ENCODE measurements at regions not wholly inside any gene's neighbourhood (a gene's known extent, or its start where the extent isn't known, plus 50 kb on each side); places are given as distances from the start of the nearest gene placed in this dataset.
"Not testable (repeated sequence)": the region's sequence is repeated elsewhere in the genome, so short reads cannot be mapped to it uniquely, and the experiment has no call there.

DNA sequence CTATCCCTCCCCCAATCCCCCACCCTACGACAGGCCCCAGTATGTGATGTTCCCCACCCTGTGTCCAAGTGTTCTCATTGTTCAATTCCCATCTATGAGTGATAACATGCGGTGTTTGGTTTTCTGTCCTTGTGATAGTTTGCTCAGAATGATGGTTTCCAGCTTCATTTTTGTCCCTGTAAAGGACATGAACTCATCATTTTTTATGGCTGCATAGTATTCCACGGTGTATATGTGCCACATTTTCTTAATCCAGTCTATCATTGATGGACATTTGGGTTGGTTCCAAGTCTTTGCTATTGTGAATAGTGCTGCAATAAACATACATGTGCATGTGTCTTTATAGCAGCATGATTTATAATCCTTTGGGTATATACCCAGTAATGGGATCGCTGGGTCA, 81.7 kb upstream of the TAF11L2 start:
- H3K79me2 ChIP-seq (ENCODE audit: insufficient read depth, low read length); H3K4me2 ChIP-seq (ENCODE audit: low read length); H3K4me3 Mint-ChIP-seq (ENCODE audit: unreplicated experiment); H3K4me1 ChIP-seq (ENCODE audit: insufficient read depth, low read length); H3K27ac ChIP-seq (ENCODE audit: low read depth, low read length); H4K20me1 ChIP-seq (ENCODE audit: insufficient read depth, low read length); H3K9ac ChIP-seq (ENCODE audit: low read length); H3K27ac Mint-ChIP-seq (ENCODE audit: unreplicated experiment); H3K9me3 ChIP-seq (ENCODE audit: insufficient read depth, low read depth, low read length); H3K36me3 ChIP-seq (ENCODE audit: insufficient read depth, low read length); H3K27me3 Mint-ChIP-seq (ENCODE audit: low read depth, unreplicated experiment); H3K4me3 ChIP-seq (ENCODE audit: insufficient read depth, low read depth, low read length); FAIRE-seq; H3K9me3 Mint-ChIP-seq (ENCODE audit: unreplicated experiment); H3K36me3 Mint-ChIP-seq (ENCODE audit: low read depth, unreplicated experiment); H2AFZ ChIP-seq (ENCODE audit: low read depth, low read length); DNase-seq (ENCODE audit: low read depth); H3K27me3 ChIP-seq (ENCODE audit: insufficient read depth, low read length): not testable (repeated sequence)
- peaks cover 13% of the 10 kb centered on the region for H3K4me1 Mint-ChIP-seq (ENCODE audit: low read depth, unreplicated experiment)

DNA sequence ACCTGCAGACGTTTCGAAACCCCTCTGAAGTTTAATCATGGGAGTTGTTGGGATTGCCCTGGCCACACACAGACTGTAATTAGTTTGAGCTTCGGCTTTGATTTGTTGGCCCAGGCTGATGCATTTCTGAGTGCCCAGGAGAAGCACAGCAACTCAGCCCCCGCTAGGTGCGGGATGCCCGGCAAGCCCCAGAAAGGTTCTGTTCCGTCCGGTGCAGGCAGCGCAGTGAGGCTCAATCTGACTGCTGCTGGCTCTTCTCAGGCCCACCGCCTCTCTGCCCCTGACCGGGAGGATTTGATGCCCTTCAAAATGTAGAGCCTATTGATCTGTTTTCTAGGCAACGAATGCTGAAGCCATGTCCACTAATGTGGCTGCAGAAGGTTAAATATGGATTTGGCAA, 73.4 kb upstream of the TAF11L2 start:
- Mint-ChIP-seq H3K27me3 (ENCODE audit: low read depth, unreplicated experiment) (no peaks in the 10 kb centered on the region), H3K36me3 (ENCODE audit: low read depth, unreplicated experiment) (no peaks in the 10 kb centered on the region), H3K4me1 (ENCODE audit: low read depth, unreplicated experiment) (no peaks in the 10 kb centered on the region), H3K27ac (ENCODE audit: unreplicated experiment) (no peak overlapping the region), H3K9me3 (ENCODE audit: unreplicated experiment) (no peaks in the 10 kb centered on the region), H3K4me3 (ENCODE audit: unreplicated experiment) (no peak overlapping the region)
- Histone ChIP-seq H4K20me1 (ENCODE audit: insufficient read depth, low read length) (no peaks in the 10 kb centered on the region), H3K36me3 (ENCODE audit: insufficient read depth, low read length) (no peaks in the 10 kb centered on the region), H2AFZ (ENCODE audit: low read depth, low read length) (no peak overlapping the region), H3K79me2 (ENCODE audit: insufficient read depth, low read length) (no peaks in the 10 kb centered on the region), H3K9me3 (ENCODE audit: insufficient read depth, low read depth, low read length) (no peaks in the 10 kb centered on the region), H3K4me1 (ENCODE audit: insufficient read depth, low read length) (no peaks in the 10 kb centered on the region), H3K9ac (ENCODE audit: low read length) (no peak overlapping the region), H3K4me3 (ENCODE audit: insufficient read depth, low read depth, low read length) (no peak overlapping the region), H3K27me3 (ENCODE audit: insufficient read depth, low read length) (no peaks in the 10 kb centered on the region), H3K4me2 (ENCODE audit: low read length) (no peak overlapping the region), H3K27ac (ENCODE audit: low read depth, low read length) (no peak overlapping the region)
- DNase-seq (ENCODE audit: low read depth): no peak
- FAIRE-seq: no peak
- no peak for TF ChIP-seq EZH2 (IDR thresholded peaks at IDR 0.05; ENCODE audit: insufficient read depth, low read length)

DNA sequence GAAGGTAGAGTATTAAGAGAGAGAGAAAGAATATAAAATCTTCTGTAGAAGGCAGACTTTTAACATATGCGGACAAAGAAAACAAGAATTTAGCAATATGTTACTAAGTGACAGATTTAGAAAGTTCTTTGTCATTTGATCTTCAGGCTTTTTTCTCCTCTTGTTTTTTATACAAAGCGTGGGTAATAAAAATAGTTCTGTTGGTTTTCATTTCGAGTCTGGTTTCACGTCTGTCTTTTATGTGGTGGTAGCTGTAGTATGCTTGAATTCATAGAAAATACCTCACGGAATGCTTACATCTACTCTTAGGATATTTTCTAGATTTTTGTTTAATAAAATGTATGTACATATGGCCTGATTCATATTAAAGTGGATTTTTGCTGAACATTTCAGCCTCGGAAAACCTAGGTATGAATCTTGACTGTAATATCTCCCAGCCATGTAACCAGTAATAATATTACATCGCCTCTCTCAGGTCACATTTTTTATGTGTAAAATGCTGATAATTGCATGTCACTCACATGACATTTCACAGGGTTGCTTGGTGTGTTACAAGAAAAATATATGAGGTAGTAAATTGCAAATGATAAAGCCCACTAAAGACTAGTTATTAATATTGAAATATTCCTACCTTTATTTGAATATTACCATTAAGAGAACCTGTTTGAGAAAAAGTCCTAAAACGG, 72.5 kb upstream of the TAF11L2 start:
- Histone ChIP-seq H3K4me3 (ENCODE audit: insufficient read depth, low read depth, low read length) (no peak overlapping the region), H2AFZ (ENCODE audit: low read depth, low read length) (no peak overlapping the region), H3K27ac (ENCODE audit: low read depth, low read length) (no peak overlapping the region), H4K20me1 (ENCODE audit: insufficient read depth, low read length) (no peaks in the 10 kb centered on the region), H3K4me2 (ENCODE audit: low read length) (no peak overlapping the region), H3K27me3 (ENCODE audit: insufficient read depth, low read length) (no peaks in the 10 kb centered on the region), H3K79me2 (ENCODE audit: insufficient read depth, low read length) (no peaks in the 10 kb centered on the region), H3K9ac (ENCODE audit: low read length) (no peak overlapping the region), H3K36me3 (ENCODE audit: insufficient read depth, low read length) (no peaks in the 10 kb centered on the region), H3K4me1 (ENCODE audit: insufficient read depth, low read length) (no peaks in the 10 kb centered on the region), H3K9me3 (ENCODE audit: insufficient read depth, low read depth, low read length) (no peaks in the 10 kb centered on the region)
- no peaks in the 10 kb centered on the region for H3K4me1 Mint-ChIP-seq (ENCODE audit: low read depth, unreplicated experiment)
- no peak overlapping the region for H3K4me3 Mint-ChIP-seq (ENCODE audit: unreplicated experiment)
- H3K27me3 Mint-ChIP-seq (ENCODE audit: low read depth, unreplicated experiment): no peaks in the 10 kb centered on the region
- no peak for FAIRE-seq
- no peak for DNase-seq (ENCODE audit: low read depth)
- no peaks in the 10 kb centered on the region for H3K36me3 Mint-ChIP-seq (ENCODE audit: low read depth, unreplicated experiment)
- no peaks in the 10 kb centered on the region for H3K9me3 Mint-ChIP-seq (ENCODE audit: unreplicated experiment)
- no peak overlapping the region for H3K27ac Mint-ChIP-seq (ENCODE audit: unreplicated experiment)
- TF ChIP-seq, protein P1, sequence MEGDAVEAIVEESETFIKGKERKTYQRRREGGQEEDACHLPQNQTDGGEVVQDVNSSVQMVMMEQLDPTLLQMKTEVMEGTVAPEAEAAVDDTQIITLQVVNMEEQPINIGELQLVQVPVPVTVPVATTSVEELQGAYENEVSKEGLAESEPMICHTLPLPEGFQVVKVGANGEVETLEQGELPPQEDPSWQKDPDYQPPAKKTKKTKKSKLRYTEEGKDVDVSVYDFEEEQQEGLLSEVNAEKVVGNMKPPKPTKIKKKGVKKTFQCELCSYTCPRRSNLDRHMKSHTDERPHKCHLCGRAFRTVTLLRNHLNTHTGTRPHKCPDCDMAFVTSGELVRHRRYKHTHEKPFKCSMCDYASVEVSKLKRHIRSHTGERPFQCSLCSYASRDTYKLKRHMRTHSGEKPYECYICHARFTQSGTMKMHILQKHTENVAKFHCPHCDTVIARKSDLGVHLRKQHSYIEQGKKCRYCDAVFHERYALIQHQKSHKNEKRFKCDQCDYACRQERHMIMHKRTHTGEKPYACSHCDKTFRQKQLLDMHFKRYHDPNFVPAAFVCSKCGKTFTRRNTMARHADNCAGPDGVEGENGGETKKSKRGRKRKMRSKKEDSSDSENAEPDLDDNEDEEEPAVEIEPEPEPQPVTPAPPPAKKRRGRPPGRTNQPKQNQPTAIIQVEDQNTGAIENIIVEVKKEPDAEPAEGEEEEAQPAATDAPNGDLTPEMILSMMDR (IDR thresholded peaks at IDR 0.05; ENCODE audit: insufficient read depth, low read depth, low read length): no peak
- TF ChIP-seq EZH2 (IDR thresholded peaks at IDR 0.05; ENCODE audit: insufficient read depth, low read length): no peak

All from astrocyte (in vitro differentiated cells and primary cell).